NT2/D1 (cell line): ENCODE measurements at regions not wholly inside any gene's neighbourhood (a gene's known extent, or its start where the extent isn't known, plus 50 kb on each side); places are given as distances from the start of the nearest gene placed in this dataset.

Experiments used
- SUZ12 ChIP-seq: IDR thresholded peaks from 2 replicates; pipeline ENCODE4 v1.6.1; 2011; ENCODE audit not compliant: insufficient read length, insufficient read depth; ENCODE audit errors: extremely low read depth
- YY1 ChIP-seq: IDR thresholded peaks from 2 replicates; pipeline ENCODE4 v1.6.1; 2011; ENCODE audit not compliant: insufficient read length, insufficient read depth
- ZNF274 ChIP-seq: IDR thresholded peaks from 2 replicates; pipeline ENCODE4 v1.6.1; 2011; ENCODE audit warnings: mild to moderate bottlenecking, low read depth, low read length

- TF ChIP-seq YY1 (no peak), ZNF274 (no peak), SUZ12 (no peak)
Observed at GRCh38 chr1:5599541-5599940, 392.7 kb downstream of the NPHP4 start.
